Left colon (tissue), 2 donors: ENCODE measurements at regions not wholly inside any gene's neighbourhood (a gene's known extent, or its start where the extent isn't known, plus 50 kb on each side); places are given as distances from the start of the nearest gene placed in this dataset.

Experiments
- ATAC-seq: fragments of 200-7000 bp; cut with Tn5 transposase; one replicate; pipeline ENCODE4 v1.9.1; 2020; ENCODE audit warnings: mild to moderate bottlenecking, moderate library complexity
- DNase-seq, 2 donors: peaks; one replicate each; pipeline ENCODE4 v3.0.0-alpha.2; 2020
- intact Hi-C, 2 donors: fragments of 100-400 bp; cut with DNase I in 1 of 2; cut with micrococcal nuclease in 1 of 2; formaldehyde crosslinking; loops; one replicate each; pipeline versions ENCODE4 v1.11.2 to v1.14.0; 2022; cut with DNase I, micrococcal nuclease
- donor health status: DM: no; HTN: no; CAD: no.
- donor health status: DM: yes; HTN: yes; CAD: no.

DNA sequence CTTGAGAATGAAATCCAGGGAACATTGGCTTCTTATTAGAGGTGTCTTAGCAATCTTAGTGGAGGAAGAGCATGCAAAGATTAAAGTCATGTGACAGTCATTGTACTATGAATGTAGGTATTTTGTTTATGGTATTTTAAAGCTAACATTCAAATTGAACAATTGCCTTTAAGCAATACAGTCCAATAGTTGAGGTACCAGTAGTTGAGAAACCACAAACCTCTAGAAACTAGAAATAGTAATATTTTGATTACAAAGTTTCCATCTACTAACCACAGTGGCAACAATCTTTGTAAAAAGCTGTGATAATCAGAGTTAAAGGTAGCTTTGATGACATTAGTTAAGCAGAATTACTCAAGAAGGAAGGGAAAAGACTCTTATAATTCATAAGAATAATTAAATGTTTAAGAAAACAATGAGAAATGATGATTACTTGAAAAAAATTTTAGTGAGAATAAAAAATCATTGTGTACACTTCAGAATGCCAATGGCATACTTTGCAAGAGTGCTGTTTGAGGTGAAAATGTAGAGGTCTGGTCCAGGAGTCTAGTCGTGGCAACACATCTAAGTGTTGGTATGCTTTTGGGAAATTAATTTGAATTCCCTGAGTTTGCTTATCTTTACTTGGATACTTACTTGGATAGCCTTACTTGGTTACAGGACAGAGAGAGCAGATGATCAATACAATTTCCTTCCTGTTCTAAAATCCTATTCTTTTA lies 104.9 kb upstream of the PTGFR start:
- ATAC-seq: no peak
- DNase-seq: no peak
- intact Hi-C loops: no loop called here

DNA sequence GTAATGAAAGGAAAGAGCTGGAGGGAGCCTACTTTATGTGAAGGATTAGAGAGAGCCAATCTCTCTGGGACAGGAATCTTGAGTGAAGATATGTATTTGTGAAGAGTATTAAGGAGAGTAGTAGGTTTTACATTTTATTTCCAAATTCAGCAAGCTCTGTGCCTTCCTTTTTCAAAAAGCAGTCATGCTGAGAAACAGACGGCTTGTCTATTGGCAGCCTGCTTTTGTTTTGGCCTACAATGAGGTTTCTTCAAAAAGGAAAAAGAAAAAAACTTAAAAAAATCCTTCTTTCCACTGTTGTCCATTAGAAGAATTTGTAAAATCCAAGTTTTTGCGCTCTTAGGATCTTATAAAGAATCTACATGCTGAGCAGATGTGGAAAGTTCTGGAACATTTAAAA lies 103.6 kb upstream of the PTGFR start:
- DNase-seq (no peak), ATAC-seq (no peak)
- intact Hi-C loops: no loop called here

DNA sequence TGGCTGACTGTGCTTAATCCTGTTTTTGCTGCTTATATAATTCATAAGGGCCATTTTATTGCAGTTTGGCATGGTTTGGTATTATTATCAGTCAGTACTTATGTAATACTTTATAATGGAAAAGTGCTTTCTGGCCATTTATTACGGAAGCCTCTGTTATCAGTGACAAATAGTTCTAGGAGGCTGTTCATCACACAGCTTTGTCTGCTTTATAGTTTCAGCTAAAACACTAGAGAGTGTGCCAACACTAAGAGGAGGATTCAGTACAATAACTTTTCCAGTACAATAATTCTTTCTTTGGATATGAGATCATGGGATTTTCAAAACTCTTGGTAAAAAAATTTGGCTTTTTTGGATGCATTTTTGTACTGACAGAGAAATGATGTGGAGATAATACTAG lies 102.9 kb upstream of the PTGFR start:
- intact Hi-C loops: no loop called here
- DNase-seq (no peak), ATAC-seq (no peak)

GRCh38 chr1:78388275-78388674 lies 102.5 kb upstream of the PTGFR start:
- ATAC-seq: no peak
- no peak for DNase-seq
- intact Hi-C loops: no loop called here

GRCh38 chr1:78401148-78401547 lies 89.6 kb upstream of the PTGFR start:
- intact Hi-C loops: no loop called here
- ATAC-seq (no peak), DNase-seq (no peak)

DNA sequence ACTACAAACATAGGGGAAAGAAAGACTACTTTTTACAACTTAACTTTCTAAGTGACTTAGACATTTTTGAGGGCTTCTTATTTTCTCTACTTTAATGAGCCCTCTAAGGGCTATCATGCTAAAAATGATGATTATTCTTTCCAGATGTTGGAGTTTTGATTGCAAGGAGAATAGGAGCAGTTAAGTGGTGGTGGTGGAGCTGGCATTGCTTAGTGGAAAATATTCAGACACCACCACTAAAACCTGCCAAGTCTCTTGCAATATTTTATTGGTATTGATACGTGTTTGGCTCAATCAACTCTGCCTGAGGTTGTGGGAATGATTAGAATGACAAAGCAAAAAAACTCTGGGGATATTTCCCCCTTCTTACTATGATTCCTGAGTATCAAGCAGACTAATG lies 82.6 kb upstream of the PTGFR start:
- intact Hi-C loops: no loop called here
- DNase-seq: no peak
- no peak for ATAC-seq

DNA sequence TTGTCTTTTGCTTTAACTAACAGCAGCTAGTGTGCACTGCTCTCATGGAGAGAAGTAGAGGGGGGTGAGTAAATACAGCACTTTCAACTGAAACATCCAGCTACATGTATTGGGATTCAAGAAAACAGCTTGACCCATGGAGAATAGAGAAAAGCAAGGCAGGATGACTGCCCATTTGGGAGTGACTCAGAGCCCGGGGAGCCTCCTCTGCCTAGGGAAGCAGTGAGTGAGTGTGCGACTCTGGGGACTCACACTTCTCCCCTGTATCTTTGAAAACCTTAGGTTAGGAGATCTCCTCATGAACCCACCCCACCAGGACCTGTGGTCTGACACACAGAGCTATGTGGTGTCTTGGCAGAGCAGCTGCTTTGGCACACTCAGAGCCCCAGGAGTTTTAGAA lies 82.0 kb upstream of the PTGFR start:
- intact Hi-C loops: no loop called here
- ATAC-seq (no peak), DNase-seq (no peak)

GRCh38 chr1:78410643-78411042 lies 80.1 kb upstream of the PTGFR start:
- intact Hi-C loops: no loop called here
- ATAC-seq (no peak), DNase-seq (no peak)

- ATAC-seq (no peak), DNase-seq (no peak)
- intact Hi-C loops: no loop called here
Measured at GRCh38 chr1:78411707-78412106, 79.1 kb upstream of the PTGFR start.

- intact Hi-C loops: no loop called here
Measured at GRCh38 chr1:78415165-78415564, 75.6 kb upstream of the PTGFR start.

DNA sequence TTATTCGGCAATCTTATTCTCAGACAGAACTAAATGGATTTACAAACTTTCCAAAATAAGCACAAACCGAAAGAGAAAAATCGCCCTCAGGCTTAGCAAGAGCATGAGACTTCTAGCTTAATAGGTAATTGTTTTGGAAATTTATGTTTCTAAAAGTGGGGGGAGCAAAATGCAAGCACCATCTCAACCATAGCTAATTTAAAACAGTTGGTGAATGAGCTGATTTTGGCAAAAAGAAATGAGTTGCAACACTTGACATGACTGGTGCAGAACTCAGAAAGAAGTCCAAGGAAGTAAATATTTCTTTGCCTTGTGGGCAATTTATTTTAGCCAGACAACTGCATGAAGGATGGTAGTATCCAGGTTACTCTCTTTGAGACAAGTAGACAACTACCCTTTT lies 71.5 kb upstream of the PTGFR start:
- intact Hi-C loops: no loop called here
- ATAC-seq (no peak), DNase-seq (no peak)

More at GRCh38 chr1:78415165-78415564, 75.6 kb upstream of the PTGFR start:
- ATAC-seq (no peak), DNase-seq (no peak)

GRCh38 chr1:78420181-78420580 lies 70.6 kb upstream of the PTGFR start:
- intact Hi-C loops: no loop called here
- no peak for DNase-seq
- ATAC-seq: no peak

- no peak for DNase-seq
- no peak for ATAC-seq
- intact Hi-C loops: no loop called here
Measured at GRCh38 chr1:78420688-78421087, 70.1 kb upstream of the PTGFR start.

GRCh38 chr1:78424720-78425119 lies 66.1 kb upstream of the PTGFR start:
- intact Hi-C loops: no loop called here
- ATAC-seq: no peak
- DNase-seq: no peak

DNA sequence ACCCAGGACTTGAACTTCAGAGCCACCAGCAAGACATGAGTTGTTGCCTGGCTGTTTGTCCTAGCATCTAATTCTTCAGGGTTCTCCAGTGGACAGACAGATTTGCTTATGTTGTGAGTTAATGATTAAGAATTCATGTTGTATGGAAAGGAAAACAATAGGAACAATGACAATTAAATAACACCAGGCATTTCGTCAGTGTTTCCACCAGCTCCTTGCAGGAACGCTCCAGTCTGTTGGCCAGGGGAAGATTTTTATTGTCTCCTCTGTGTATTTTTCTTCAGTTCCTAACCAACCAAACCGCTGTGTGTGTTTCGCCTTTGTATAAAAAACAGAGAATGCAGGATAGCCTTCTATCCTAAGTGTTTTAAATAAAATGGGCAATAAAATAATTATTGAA lies 64.4 kb upstream of the PTGFR start:
- no peak for ATAC-seq
- no peak for DNase-seq
- intact Hi-C loops: no loop called here

GRCh38 chr1:78427506-78427905 lies 63.3 kb upstream of the PTGFR start:
- intact Hi-C loops: no loop called here
- ATAC-seq (no peak), DNase-seq (no peak)

DNA sequence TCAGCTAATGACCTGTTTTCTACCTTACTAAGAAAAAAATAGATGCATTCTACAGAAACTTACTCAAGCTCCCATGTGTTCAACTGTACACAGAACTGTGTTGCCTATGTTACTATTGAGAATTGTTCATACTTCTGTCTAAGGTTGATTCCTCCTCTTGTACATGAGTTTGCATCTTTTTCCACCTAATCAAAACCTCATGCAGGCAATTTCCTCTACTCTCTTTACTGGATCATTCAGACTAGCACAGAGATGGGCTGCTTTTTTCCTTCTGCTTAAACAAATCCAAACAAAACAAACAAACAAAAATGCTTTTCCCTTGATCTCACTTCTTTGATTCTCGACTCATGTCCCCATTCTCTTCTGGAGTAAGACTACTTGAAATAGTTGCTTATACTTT lies 58.8 kb upstream of the PTGFR start:
- DNase-seq (no peak), ATAC-seq (no peak)
- intact Hi-C loops: no loop called here

GRCh38 chr1:78434351-78434750 lies 56.4 kb upstream of the PTGFR start:
- no peak for DNase-seq
- ATAC-seq: no peak
- intact Hi-C loops: no loop called here

GRCh38 chr1:78436961-78437360 lies 53.8 kb upstream of the PTGFR start:
- ATAC-seq (no peak), DNase-seq (no peak)
- intact Hi-C loops: no loop called here

- ATAC-seq: no peak
- intact Hi-C loops: no loop called here
- DNase-seq: no peak
Measured at GRCh38 chr1:78437396-78437795, 53.4 kb upstream of the PTGFR start.

- intact Hi-C loops: no loop called here
- no peak for ATAC-seq
- no peak for DNase-seq
Measured at GRCh38 chr1:78437941-78438340, 52.8 kb upstream of the PTGFR start.

GRCh38 chr1:78440381-78440793 lies 50.4 kb upstream of the PTGFR start:
- ATAC-seq (no peak), DNase-seq (no peak)
- intact Hi-C loops: no loop called here
